ENCODE measurements at regions not wholly inside any gene's neighbourhood (a gene's known extent, or its start where the extent isn't known, plus 50 kb on each side); places are given as distances from the start of the nearest gene placed in this dataset.
"Not testable (repeated sequence)": the region's sequence is repeated elsewhere in the genome, so short reads cannot be mapped to it uniquely, and the experiment has no call there.

- DNase-seq (ENCODE audit: low spot score) = peak; percentile 12
Measured at GRCh38 chr12:60501124-60501729, 905.4 kb downstream of the SLC16A7 start.

GRCh38 chr12:60522684-60523400, 927.0 kb downstream of the SLC16A7 start:
- DNase-seq (ENCODE audit: low spot score) = no peak

- DNase-seq (ENCODE audit: low spot score) = no peak
Measured at GRCh38 chr12:60529261-60529660, 933.4 kb downstream of the SLC16A7 start.

GRCh38 chr12:60529723-60530122, 933.9 kb downstream of the SLC16A7 start:
- no peak for DNase-seq (ENCODE audit: low spot score)

GRCh38 chr12:60535363-60535762, 939.5 kb downstream of the SLC16A7 start:
- no peak for DNase-seq (ENCODE audit: low spot score)

- DNase-seq (ENCODE audit: low spot score) = no peak
Measured at GRCh38 chr12:60539592-60539991, 943.8 kb downstream of the SLC16A7 start.

- DNase-seq (ENCODE audit: low spot score) = no peak
Measured at GRCh38 chr12:60568914-60569313, 973.1 kb downstream of the SLC16A7 start.

- DNase-seq (ENCODE audit: low spot score) = no peak
Measured at GRCh38 chr12:60577607-60578006, 981.8 kb downstream of the SLC16A7 start.

- not testable (repeated sequence) for DNase-seq (ENCODE audit: low spot score)
Measured at GRCh38 chr12:60587664-60588063, 991.8 kb downstream of the SLC16A7 start.

- DNase-seq (ENCODE audit: low spot score) = no peak
Measured at GRCh38 chr12:60594035-60594711, 998.3 kb downstream of the SLC16A7 start.

GRCh38 chr12:60602601-60603000, 1006.8 kb downstream of the SLC16A7 start:
- DNase-seq (ENCODE audit: low spot score) = no peak

- not testable (repeated sequence) for DNase-seq (ENCODE audit: low spot score)
Measured at GRCh38 chr12:60603475-60603874, 1007.6 kb downstream of the SLC16A7 start.

GRCh38 chr12:60616400-60616799, 1020.6 kb downstream of the SLC16A7 start:
- DNase-seq (ENCODE audit: low spot score) = no peak

GRCh38 chr12:60630796-60631195, 1035.0 kb downstream of the SLC16A7 start:
- no peak for DNase-seq (ENCODE audit: low spot score)

- DNase-seq (ENCODE audit: low spot score) = no peak
Measured at GRCh38 chr12:60644076-60644475, 1048.2 kb downstream of the SLC16A7 start.

GRCh38 chr12:60666895-60667294, 1071.1 kb downstream of the SLC16A7 start:
- no peak for DNase-seq (ENCODE audit: low spot score)

GRCh38 chr12:60672949-60673348, 1077.1 kb downstream of the SLC16A7 start:
- DNase-seq (ENCODE audit: low spot score) = no peak

- DNase-seq (ENCODE audit: low spot score) = no peak
Measured at GRCh38 chr12:60684988-60685655, 1089.3 kb downstream of the SLC16A7 start.

GRCh38 chr12:60689137-60689536, 1093.3 kb downstream of the SLC16A7 start:
- no peak for DNase-seq (ENCODE audit: low spot score)

GRCh38 chr12:60693019-60693626, 1097.3 kb downstream of the SLC16A7 start:
- no peak for DNase-seq (ENCODE audit: low spot score)

GRCh38 chr12:60704171-60704914, 1108.5 kb downstream of the SLC16A7 start:
- DNase-seq (ENCODE audit: low spot score) = no peak

- DNase-seq (ENCODE audit: low spot score) = no peak
Measured at GRCh38 chr12:60710246-60710645, 1114.4 kb downstream of the SLC16A7 start.
